GM18511 (cell line): ENCODE measurements at regions not wholly inside any gene's neighbourhood (a gene's known extent, or its start where the extent isn't known, plus 50 kb on each side); places are given as distances from the start of the nearest gene placed in this dataset.
"Not testable (repeated sequence)": the region's sequence is repeated elsewhere in the genome, so short reads cannot be mapped to it uniquely, and the experiment has no call there.

Experiments
- ATAC-seq: cut with Tn5 transposase; IDR thresholded peaks from one replicate; pipeline ENCODE4 v1.9.1; 2021; ENCODE audit warnings: mild to moderate bottlenecking, moderate library complexity; ENCODE audit not compliant: unreplicated experiment

- no peak for ATAC-seq
These were observed 368.1 kb upstream of the KYNU start for GRCh38 chr2:142509401-142509800.

- no peak for ATAC-seq
These were observed 372.7 kb upstream of the KYNU start for GRCh38 chr2:142504754-142505153.

DNA sequence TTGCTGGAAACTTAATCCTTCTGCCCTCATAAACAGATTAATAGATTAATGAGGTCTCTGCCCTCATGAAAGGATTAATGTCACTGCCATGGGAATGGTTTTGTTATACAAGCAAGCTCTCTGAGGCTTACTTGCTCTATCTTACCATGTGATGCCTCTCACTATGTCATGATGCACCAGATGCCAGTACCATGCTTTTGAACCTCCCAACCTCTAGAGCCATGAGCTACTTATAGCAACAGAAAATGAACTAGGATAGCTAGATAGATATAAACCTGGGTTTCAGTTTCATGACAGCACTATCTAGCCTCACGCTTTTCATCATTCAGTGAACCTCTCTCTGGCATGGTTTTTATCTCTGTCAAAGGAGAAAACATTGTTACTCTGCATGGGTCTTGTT is 371.6 kb upstream of the LRP1B start:
- ATAC-seq, result peak; percentile 48

GRCh38 chr2:142495141-142495540 is 364.3 kb upstream of the LRP1B start:
- ATAC-seq, result no peak

DNA sequence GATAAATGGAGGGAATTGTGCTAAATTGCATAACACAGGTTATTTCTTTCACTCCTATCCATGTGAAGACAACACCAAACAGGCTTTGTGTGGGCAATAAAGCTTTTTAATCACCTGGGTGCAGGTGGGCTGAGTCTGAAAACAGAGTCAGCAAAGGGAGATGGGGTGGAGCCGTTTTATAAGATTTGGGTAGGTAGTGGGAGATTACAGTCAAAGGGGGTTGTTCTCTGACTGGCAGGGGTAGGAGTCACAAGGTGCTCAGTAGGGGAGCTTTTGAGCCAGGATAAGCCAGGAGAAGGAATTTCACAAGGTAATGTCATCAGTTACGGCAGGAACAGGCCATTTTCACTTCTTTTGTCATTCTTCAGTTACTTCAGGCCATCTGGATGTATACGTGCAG is 358.8 kb upstream of the LRP1B start:
- not testable (repeated sequence) for ATAC-seq

- no peak for ATAC-seq
These were observed 353.3 kb upstream of the LRP1B start for GRCh38 chr2:142484111-142484510.

GRCh38 chr2:142483653-142484052 is 352.8 kb upstream of the LRP1B start:
- ATAC-seq, result no peak

GRCh38 chr2:142478206-142478605 is 347.4 kb upstream of the LRP1B start:
- no peak for ATAC-seq

DNA sequence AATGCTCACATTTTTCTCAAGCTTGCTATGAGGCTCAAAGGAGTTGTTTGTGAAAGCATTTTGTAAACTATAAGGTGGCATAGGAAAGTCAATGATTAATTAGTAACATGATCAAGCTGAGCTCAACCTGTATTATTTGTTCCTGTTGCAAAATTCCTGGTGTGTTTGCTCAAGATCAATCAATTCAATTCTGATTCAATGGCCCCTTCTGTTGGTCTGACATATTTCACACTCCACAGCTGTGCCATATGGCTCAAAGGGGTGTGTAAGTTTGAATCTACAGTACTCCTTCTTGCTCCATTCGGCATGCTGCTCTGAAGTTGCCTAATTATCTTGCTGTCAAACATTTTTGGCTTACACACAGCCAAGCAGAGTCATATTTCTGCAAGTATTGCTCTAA is 341.6 kb upstream of the LRP1B start:
- ATAC-seq, result no peak

GRCh38 chr2:142467321-142467720 is 336.5 kb upstream of the LRP1B start:
- ATAC-seq, result no peak

DNA sequence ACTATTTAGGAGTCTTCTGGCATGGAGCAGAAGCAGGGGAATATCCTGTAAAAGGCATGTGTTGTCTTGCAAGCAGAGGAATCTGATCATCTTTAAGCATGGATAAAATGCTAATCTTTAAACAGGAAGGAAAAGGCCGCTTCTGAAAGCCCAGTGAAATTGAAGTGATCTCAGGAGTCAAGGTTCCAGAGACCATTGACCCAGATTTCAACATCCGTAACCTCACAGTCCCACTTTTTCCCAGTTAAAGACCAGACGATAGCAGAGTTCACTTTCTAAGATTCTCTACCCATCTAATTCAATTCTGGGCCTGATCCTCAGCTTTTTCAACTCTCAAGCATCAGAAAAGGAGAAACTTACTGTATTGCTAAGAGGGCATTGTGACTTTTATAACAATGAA is 332.2 kb upstream of the LRP1B start:
- ATAC-seq, result no peak

DNA sequence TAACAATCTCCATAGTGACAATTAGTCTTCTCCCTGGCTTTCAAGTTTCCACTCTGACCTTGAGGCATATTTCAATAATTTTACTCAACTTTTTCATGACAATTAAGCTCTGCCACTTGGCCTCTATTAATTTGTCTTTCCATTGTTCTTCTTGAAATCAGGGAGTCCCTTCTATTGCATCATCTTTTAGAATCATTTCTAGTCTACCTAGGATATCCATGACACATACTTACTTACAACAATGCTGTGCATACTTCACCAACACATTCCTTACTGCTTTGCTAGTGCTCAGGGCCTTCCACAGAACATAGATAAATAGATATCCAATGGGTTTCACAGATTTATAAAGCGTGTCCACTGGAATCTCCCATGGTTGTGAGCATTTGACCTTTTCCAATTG is 331.5 kb upstream of the LRP1B start:
- no peak for ATAC-seq

DNA sequence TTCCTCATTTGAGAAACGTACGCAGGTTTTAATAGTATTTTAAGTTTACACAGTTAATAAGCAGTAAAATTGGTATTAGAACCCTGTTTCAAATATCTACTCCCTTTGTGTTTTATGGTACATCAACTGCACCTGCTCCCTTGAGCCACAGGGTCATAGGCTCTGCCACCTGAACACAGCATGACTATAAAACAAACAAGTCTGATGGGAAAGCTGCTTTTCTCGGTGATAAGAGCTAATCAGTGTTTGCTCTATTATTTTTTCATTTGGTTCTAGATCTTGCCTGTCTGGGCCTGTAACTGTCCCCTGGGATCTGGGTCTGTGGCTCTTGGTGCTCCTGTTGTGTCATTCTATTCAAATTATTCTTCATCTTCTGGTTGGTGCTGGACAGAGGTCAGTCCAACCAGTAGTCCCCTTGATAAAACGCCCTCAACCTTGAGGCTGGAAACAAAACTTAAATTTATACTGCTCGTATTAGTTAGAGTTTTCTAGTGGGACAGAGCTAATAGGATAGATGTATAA is 314.8 kb upstream of the LRP1B start:
- ATAC-seq, result no peak

DNA sequence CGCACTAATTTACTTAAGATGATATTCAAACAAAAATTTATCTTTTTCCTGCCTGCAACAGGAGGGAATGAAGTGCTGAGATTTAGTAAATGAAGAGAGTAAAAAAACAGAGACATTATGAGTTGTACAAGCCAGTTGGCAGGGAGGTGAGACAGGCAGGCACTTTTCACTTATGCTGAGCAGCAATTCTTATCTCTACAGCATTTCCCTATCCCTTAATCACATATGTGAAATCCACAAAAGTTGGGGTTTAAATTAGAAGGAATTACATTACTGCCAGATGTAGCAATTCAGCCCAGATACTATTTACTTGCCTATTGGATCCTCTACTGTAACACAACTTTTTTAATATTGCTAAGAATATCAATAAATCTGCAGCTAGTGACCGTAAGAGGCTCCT is 314.2 kb upstream of the LRP1B start:
- ATAC-seq, result no peak

GRCh38 chr2:142435847-142436246 is 305.0 kb upstream of the LRP1B start:
- ATAC-seq, result no peak

GRCh38 chr2:142426064-142426463 is 295.2 kb upstream of the LRP1B start:
- ATAC-seq, result no peak

DNA sequence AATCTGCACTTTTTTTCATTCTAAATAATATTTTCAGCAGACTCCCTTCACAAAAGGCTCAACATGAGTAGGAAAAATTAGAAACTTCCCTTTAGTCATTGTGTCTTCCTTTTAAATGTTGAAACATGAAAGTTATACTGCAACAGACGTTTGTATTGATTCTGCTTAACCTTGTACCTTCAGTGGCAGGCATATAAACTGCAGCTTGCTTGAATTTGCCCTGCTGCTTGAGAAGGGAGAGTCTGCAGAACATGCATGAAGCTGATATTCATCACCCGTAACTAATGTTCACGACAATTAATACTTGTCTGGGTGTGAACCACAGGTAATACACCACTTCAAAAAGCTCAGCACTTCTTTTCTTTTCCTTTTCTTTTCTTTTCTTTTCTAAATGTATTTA is 294.7 kb upstream of the LRP1B start:
- no peak for ATAC-seq

GRCh38 chr2:142423603-142424002 is 292.8 kb upstream of the LRP1B start:
- ATAC-seq, result no peak

DNA sequence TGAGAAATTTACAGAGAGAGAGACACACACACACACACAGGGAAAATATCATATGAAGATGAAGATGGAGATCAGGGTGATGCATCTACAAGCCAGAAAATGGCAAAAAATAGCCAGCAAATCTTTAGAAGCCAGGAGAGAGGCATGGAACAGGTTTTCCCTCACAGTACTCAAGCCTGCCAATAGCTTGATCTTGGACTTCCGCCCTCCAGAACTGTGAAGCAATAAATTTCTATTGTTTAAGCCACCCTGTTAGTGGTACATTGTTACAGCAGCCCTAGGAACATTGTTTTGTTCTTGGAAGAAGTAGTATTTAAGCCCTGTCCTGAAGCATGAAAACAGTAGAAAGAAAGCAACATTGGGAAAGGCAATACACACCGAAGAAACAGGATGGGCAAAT is 292.0 kb upstream of the LRP1B start:
- no peak for ATAC-seq

- no peak for ATAC-seq
These were observed 291.2 kb upstream of the LRP1B start for GRCh38 chr2:142422041-142422440.

DNA sequence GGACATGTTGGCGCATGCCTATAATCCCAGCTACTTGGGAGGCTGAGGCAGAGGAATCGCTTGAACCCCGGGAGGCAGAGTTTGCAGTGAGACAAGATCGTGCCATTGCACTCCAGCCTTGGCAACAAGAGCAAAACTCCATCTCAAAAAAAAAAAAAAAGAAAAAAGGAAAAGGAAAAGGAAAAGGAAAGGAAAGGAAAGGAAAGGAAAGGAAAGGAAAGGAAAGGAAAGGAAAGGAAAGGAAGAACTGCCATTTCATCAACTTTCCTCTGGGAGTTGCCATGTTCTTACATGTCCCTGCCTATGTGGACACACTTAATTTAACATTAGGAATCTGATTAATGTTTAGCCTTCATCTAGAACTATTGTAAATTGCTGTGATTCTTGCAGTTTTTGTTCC is 287.9 kb upstream of the LRP1B start:
- ATAC-seq, result not testable (repeated sequence)

GRCh38 chr2:142416996-142417395 is 286.2 kb upstream of the LRP1B start:
- no peak for ATAC-seq

DNA sequence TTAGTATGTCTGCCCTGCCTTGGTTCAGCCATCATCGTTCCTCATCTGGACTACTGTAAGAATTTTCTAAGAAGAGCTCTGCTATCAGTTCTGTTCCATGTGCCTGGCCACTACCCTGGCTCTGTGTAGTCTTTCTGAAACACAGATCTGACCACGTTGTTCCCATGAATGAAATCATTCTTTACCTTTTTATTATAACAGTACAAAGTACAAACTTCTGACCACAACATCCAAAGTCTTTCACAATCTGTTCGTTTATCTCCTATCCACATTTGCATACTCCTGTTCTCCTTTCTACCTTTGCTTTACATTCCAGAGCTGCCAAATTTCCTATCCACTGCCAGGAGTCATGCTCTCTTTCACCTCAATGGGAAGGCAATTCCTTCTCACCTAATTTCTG is 284.6 kb upstream of the LRP1B start:
- no peak for ATAC-seq

DNA sequence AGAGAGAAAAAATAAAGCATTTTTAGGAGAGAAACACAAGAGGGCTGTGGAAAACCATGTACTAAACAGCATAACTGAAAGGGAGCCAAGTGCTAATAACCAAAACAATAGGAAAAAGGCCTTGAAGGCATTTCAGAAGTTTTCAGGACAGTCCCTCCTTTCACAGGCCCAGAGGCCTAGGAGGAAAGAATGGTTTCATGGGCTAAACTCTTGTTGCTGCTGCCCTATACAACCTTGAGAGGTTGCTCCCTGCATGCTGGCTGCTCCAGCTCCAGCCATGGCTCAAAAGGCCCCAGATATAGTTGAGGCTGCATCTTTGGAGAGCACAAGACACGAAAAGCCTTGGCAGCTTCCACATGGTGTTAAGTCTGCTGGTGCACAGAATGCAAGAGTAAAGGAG is 267.4 kb upstream of the LRP1B start:
- no peak for ATAC-seq
